Tongue (tissue), 1 donor: ENCODE measurements at regions not wholly inside any gene's neighbourhood (a gene's known extent, or its start where the extent isn't known, plus 50 kb on each side); places are given as distances from the start of the nearest gene placed in this dataset.
"Not testable (repeated sequence)": the region's sequence is repeated elsewhere in the genome, so short reads cannot be mapped to it uniquely, and the experiment has no call there.

Experiments
- DNase-seq: peaks from one replicate; pipeline ENCODE4 v3.0.0-alpha.2; 2015

GRCh38 chr20:50360921-50361320 lies 149.3 kb upstream of the PTPN1 start:
- no peak for DNase-seq

DNA sequence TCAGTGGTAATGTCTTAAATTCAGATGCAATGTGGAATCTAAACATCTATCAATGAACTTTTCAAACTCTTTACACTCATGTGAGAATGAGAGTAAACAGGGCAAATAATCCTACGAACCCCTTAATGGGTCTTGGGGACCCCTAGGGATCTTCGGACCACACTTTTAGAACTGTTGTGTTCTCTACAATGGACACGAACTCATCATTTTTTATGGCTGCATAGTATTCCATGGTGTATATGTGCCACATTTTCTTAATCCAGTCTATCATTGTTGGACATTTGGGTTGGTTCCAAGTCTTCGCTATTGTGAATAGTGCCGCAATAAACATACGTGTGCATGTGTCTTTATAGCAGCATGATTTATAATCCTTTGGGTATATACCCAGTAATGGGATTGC lies 148.0 kb upstream of the PTPN1 start:
- not testable (repeated sequence) for DNase-seq

GRCh38 chr20:50363027-50363426 lies 147.2 kb upstream of the PTPN1 start:
- DNase-seq: no peak

- DNase-seq: no peak
Observed at GRCh38 chr20:50363479-50363878, 146.7 kb upstream of the PTPN1 start.

DNA sequence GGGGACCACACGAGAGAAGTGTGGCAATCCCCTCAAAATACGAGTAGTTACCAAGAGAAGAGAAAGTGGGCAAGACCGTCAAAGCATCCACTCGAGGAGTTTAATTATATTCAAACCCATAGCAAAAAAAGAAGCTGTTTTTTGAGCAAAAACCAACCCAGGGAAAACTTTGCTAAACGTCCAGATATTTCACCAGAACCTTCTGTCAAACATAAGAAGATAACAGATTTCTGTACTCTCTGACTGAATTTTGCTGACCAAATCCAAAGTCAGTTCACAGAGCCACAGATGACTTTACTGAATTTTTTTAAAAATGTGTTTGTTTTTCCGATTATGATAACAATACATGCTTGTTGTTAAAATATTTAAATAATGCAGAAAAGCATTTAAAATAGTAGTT lies 145.6 kb upstream of the PTPN1 start:
- no peak for DNase-seq

GRCh38 chr20:50366270-50367103 lies 143.7 kb upstream of the PTPN1 start:
- peak; percentile 75 for DNase-seq

- no peak for DNase-seq
Observed at GRCh38 chr20:50367104-50367674, 143.0 kb upstream of the PTPN1 start.

DNA sequence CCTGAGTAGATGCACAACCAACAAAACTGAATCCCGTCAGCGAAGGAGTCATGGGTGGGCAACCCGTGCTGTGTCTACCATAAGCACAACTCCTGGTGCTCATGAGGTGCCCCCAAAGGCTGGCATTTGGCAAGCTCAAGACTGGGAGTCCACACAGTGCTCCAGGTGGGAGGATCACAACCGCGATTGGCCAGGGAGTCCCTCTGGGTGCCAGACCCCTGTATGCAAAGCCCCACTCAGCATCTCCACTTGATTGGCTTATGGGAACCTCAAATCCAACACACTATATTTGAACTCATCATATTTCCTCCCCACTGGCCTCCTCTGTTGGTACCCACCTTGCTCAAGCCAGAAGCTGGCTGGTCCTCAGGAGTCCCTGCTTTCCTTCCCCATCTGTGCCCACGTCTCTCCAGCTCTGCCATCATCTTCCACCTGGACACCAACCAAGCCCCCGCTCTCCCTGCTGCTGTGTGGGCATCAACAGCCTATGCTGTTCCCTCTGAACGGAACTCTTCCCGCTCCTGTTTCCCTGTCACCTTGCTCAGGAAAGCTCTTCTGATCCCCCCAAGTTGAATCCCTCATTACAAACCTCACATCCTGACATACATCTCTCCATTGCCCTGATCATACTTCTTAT lies 142.3 kb upstream of the PTPN1 start:
- no peak for DNase-seq

DNA sequence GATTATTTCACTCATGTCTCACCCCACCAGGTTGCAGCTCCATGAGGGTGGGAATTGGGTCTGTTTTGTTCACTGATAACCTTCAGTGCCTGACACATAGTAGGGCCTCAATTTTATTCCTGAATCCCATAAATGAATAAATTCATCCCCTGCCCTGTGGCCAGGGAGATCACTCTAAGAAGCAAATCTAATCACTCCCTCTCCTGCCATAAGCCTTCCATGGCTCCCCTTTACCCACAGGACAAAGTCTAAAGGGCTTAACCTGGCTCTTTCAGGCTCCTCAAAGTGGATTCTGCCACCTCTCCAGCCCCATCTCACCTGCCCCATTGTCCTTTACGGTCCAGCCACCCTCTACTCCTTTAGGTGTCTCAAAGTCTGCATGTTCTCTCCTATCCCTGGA lies 141.8 kb upstream of the PTPN1 start:
- DNase-seq: no peak

GRCh38 chr20:50368813-50369224 lies 141.4 kb upstream of the PTPN1 start:
- DNase-seq: no peak

DNA sequence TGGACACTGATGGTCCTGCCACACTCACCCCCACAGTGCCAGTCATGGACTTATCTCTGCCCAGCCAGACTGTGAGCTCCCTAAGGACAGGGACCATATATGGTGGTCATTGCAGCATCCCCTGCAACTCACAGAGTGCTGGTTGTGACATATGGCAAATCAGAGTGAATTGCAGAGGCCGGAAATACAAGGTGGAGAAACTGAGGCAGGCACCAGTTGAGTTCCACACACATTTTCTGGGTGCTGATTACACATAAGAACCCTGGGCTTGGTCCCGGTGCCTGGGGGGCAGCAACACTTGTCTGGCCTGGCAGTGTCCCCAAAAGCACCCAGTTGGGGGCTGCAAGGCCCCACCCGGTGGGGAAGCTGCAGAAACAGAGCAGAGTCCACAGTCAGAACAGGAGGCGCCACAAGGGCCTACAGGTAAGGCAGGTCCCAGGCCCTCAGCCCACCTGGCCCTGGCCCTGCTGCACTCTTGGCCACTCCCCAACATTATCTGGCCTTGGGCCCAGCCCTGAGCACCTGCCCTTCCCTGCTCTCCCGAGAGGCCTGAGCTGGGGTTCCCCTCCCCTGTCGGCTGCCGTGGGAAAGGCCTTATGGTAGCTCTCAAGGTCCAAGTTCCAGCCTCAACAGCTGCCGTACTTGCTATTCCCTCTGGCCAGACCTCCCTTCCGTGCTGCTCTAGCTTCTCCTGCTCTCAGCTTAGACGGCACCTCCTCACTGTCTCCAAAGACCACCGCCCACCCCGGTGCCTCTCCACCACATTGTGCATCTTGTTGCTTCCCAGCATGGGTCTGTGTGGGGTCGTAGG lies 140.8 kb upstream of the PTPN1 start:
- DNase-seq: peak; percentile 74

DNA sequence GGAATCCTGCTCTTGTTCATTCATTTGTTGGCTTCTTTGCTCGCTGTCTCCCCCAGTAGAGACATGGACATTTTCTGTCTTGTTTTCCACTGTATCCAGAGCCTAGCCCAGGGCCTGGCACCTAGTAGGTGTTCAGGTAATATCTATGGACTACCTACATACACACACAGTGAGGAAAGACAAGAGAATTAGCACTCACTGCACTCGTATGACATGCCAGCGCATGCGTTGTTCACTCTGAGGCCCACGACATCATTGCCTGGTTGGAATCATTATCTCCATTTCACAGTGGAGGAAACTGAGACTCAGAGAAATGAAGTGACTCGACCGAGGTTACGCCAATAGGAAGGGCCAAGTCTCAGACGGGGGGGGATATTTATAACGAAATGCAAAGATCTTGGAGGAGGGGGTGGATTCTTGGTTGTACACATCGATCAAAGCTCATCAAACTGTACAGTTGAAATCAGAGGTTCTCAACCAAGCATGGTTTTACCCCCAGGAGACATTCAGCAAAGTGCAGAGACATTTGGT lies 140.1 kb upstream of the PTPN1 start:
- DNase-seq: no peak

DNA sequence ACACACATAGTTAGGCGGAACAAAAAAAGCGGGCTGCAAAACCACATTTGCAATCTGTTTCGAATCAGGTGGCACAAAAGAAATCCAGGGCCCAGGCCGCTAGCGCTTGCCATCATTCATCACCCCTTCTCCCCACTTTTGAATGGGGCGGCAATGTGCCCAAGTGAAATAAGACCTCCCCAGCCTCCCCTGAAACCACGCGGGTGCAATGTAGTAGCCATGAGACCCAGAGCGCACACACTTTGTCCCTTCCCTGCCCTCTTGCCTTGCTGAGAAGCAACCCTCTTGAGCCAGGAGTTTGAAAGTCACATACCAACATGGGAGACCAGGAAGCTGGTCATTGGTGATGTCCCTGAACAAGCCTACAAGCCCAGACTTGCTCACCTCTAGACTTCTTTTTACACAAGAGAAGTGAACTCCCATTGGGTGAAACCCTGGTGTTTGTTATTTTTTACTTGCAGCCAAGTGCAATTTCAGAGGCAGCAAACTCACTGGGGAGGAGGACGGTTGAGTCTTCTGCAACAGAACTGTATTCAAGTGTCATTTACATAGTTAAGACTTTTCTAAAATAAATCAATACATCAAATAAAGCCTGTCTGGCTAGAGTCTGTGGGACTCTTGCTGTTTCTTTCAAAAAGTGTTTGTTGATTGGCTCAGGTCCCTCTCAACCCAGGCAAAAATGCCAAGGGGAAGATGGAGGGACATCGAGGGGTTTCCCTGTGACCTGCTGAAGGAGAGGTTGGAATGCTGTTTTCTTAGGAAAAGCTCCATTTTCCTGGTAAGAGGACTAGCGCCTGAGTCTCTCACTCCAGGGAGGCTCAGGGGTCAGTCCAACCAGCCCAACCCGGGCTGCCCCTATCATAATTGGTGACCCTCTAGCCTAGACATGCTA lies 138.1 kb upstream of the PTPN1 start:
- DNase-seq: no peak

DNA sequence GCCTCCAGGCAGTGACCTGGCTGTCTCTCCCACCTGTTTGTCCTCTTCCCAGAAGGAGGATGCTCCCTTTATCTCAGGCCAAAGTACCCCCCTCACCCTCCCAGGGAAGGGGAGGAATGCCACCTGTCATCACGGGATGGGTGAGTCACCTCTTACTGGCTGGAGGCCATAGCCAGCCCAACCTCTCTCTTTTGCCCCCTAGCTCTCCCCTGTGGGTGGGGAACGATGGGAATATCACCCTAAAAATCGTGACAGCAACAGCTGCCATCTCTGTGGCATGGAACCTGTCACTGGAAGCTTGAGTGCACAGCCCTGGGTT lies 137.5 kb upstream of the PTPN1 start:
- peak; percentile 25 for DNase-seq

- no peak for DNase-seq
Observed at GRCh38 chr20:50373674-50374286, 136.4 kb upstream of the PTPN1 start.

GRCh38 chr20:50374541-50375078 lies 135.6 kb upstream of the PTPN1 start:
- no peak for DNase-seq

GRCh38 chr20:50376179-50376887 lies 133.8 kb upstream of the PTPN1 start:
- no peak for DNase-seq

DNA sequence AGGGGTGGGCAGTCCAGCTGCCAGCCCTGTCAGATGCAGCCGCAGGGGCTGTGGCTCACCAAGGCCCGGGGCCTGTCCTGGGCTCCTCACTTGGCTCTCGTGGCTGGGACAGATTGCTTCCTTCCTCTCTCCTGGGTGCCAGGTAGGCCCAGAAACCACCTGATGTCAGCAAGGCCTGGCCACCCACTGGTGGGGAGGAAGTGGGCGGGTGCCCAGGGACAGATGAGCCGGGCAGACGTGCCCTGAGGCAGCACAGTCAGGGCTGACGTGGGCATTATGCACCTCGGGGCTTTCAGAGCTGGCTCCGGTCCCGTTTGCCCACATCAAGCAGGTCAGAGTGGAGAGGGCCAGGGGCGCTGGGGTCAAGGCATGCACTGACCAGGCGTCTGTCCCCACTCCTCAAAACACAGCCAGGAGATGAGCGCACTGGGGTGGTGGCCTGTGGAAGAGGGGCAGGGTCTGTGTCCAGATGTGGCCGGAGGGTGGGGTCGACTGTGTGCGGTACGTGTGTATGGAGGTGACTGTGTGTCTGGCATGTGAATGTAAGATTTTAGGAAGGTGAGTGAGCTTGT lies 133.2 kb upstream of the PTPN1 start:
- DNase-seq: no peak

DNA sequence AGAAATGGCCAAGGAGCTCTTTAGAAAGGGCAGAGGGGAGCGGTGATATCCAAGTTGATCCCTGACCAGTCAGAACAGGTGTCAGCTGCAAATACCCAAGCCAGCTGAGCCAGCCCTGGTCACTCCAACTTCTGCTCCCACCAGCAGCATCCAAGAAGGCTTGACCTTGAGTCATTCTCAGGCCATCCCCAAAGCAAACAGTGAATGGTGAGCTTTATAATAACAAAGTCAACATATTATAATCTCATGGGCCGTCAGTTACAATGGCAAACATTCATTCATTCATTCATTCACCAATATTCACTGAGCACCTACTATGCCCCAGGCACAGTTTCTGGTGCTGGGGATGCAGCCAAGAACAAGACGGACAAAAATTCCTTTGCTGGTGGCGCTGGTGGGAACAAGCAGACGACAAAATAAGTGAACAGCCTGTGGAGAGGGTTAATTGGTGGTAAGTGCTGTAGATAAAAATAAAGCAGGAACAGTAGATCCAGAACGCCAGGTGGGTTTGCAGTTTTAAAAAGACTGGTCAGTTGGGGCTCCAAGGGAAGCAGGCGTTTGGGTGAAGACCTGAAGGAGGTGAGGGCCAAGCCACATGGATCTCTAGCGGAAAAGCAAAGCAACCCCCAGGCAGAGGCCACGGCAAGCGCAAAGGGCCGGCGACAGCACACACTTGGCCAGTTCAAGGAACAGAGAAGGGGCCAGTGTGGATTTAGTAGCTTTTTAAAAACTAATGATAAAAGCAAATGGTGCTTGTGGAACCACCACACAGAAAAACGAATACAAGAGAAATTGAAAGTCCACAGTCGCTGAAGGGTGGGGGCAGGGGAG lies 131.8 kb upstream of the PTPN1 start:
- DNase-seq: peak; percentile 29
